H9 (cell line): ENCODE measurements at regions not wholly inside any gene's neighbourhood (a gene's known extent, or its start where the extent isn't known, plus 50 kb on each side); places are given as distances from the start of the nearest gene placed in this dataset.

Experiments
- DNase-seq: peaks from one replicate; pipeline ENCODE4 v3.0.0-alpha.2; 2017
- H2AFZ ChIP-seq: one replicate; pipeline ENCODE4 v1.6.1; 2013; ENCODE audit warnings: mild to moderate bottlenecking, low read length, control low read depth, moderate library complexity
- H2AK5ac ChIP-seq: 2 replicates; pipeline ENCODE4 v1.6.1; 2013; ENCODE audit warnings: low read length, control low read depth, mixed read lengths; ENCODE audit not compliant: insufficient read length
- H2BK120ac ChIP-seq: one replicate; pipeline ENCODE4 v1.6.1; 2013; ENCODE audit warnings: low read depth, mild to moderate bottlenecking, low read length, control low read depth, inconsistent platforms; ENCODE audit not compliant: poor library complexity, severe bottlenecking
- H2BK12ac ChIP-seq: 2 replicates; pipeline ENCODE4 v1.6.1; 2013; ENCODE audit warnings: low read length, control low read depth, mixed read lengths, low read depth; ENCODE audit not compliant: insufficient read length
- H2BK15ac ChIP-seq: 2 replicates; pipeline ENCODE4 v1.6.1; 2013; ENCODE audit warnings: low read depth, low read length, control low read depth
- H2BK20ac ChIP-seq: one replicate; pipeline ENCODE4 v1.6.1; 2013; ENCODE audit warnings: low read depth, mild to moderate bottlenecking, low read length, control low read depth, inconsistent platforms; ENCODE audit not compliant: poor library complexity, severe bottlenecking
- H2BK5ac ChIP-seq: 2 replicates; pipeline ENCODE4 v1.6.1; 2013; ENCODE audit warnings: low read length, control low read depth, mixed read lengths; ENCODE audit not compliant: insufficient read length
- H3K14ac ChIP-seq: 2 replicates; pipeline ENCODE4 v1.6.1; 2013; ENCODE audit warnings: low read length, control low read depth; ENCODE audit not compliant: insufficient read depth
- H3K18ac ChIP-seq: 2 replicates; pipeline ENCODE4 v1.6.1; 2013; ENCODE audit warnings: low read depth, mild to moderate bottlenecking, mixed read lengths, low read length, control low read depth; ENCODE audit not compliant: insufficient read length
- H3K23ac ChIP-seq: 2 replicates; pipeline ENCODE4 v1.6.1; 2013; ENCODE audit warnings: low read length, control low read depth, mixed read lengths, low read depth; ENCODE audit not compliant: insufficient read length
- H3K23me2 ChIP-seq: 2 replicates; pipeline ENCODE4 v1.6.1; 2013; ENCODE audit warnings: low read depth, mild to moderate bottlenecking, mixed read lengths, low read length, control low read depth; ENCODE audit not compliant: insufficient read length, poor library complexity, severe bottlenecking
- H3K27ac ChIP-seq: 2 replicates; pipeline ENCODE4 v1.5.1; 2013; ENCODE audit warnings: low read length, control low read depth, mixed read lengths, low read depth; ENCODE audit not compliant: insufficient read length
- H3K27me3 ChIP-seq: 2 replicates; pipeline ENCODE4 v1.6.1; 2013; ENCODE audit warnings: low read length, control low read depth, inconsistent platforms; ENCODE audit not compliant: insufficient read depth
- H3K4ac ChIP-seq: 2 replicates; pipeline ENCODE4 v1.6.1; 2013; ENCODE audit warnings: low read depth, mild to moderate bottlenecking, control low read depth, inconsistent platforms, low read length, moderate library complexity
- H3K4me1 ChIP-seq: 2 replicates; pipeline ENCODE4 v1.6.1; 2013; ENCODE audit warnings: low read length, control low read depth, inconsistent platforms; ENCODE audit not compliant: insufficient read depth
- H3K4me2 ChIP-seq: 2 replicates; pipeline ENCODE4 v1.6.1; 2013; ENCODE audit warnings: low read length, control low read depth, mixed read lengths; ENCODE audit not compliant: insufficient read length, insufficient read depth
- H3K56ac ChIP-seq: 2 replicates; pipeline ENCODE4 v1.6.1; 2013; ENCODE audit warnings: low read depth, mild to moderate bottlenecking, mixed read lengths, low read length, control low read depth; ENCODE audit not compliant: insufficient read length
- H3K79me1 ChIP-seq: 2 replicates; pipeline ENCODE4 v1.6.1; 2013; ENCODE audit warnings: low read depth, mild to moderate bottlenecking, moderate library complexity, low read length, control low read depth, inconsistent platforms; ENCODE audit not compliant: insufficient read depth, poor library complexity, severe bottlenecking
- H3K79me2 ChIP-seq: 2 replicates; pipeline ENCODE4 v1.6.1; 2013; ENCODE audit warnings: low read length, control low read depth, inconsistent platforms; ENCODE audit not compliant: insufficient read depth
- H3K9ac ChIP-seq: 2 replicates; pipeline ENCODE4 v1.6.1; 2013; ENCODE audit warnings: low read length, control low read depth, mixed read lengths; ENCODE audit not compliant: insufficient read length; ENCODE audit errors: extremely low read depth
- H3K9me3 ChIP-seq: one replicate; pipeline ENCODE4 v1.6.1; 2013; ENCODE audit warnings: low read depth, low read length, inconsistent platforms; ENCODE audit not compliant: control insufficient read depth
- H3T11ph ChIP-seq: one replicate; pipeline ENCODE4 v1.6.1; 2013; ENCODE audit warnings: mild to moderate bottlenecking, low read length, control low read depth, inconsistent platforms
- H4K20me1 ChIP-seq: one replicate; pipeline ENCODE4 v1.6.1; 2013; ENCODE audit not compliant: control insufficient read depth, insufficient read length, insufficient read depth
- H4K5ac ChIP-seq: 2 replicates; pipeline ENCODE4 v1.6.1; 2013; ENCODE audit warnings: low read depth, mild to moderate bottlenecking, mixed read lengths, low read length, control low read depth; ENCODE audit not compliant: insufficient read length
- H4K8ac ChIP-seq: replicated peaks from 2 replicates; pipeline ENCODE4 v1.6.1; 2013; ENCODE audit warnings: low read length, control low read depth, mixed read lengths, low read depth; ENCODE audit not compliant: insufficient read length
- H4K91ac ChIP-seq: 2 replicates; pipeline ENCODE4 v1.6.1; 2013; ENCODE audit warnings: low read depth, mild to moderate bottlenecking, moderate library complexity, mixed read lengths, low read length, control low read depth; ENCODE audit not compliant: insufficient read length
- H3K27ac Mint-ChIP-seq, 3 experiments: 2 replicates in 2 of 3; 3 replicates in 1 of 3; pipeline ENCODE4 v1.8.0; 2020 to 2021; ENCODE audit warnings: mixed read lengths in 3 of 3, mild to moderate bottlenecking in 1 of 3, moderate library complexity in 1 of 3
- H3K27me3 Mint-ChIP-seq: 2 replicates; pipeline ENCODE4 v1.8.0; 2021; ENCODE audit warnings: low read depth, mild to moderate bottlenecking, moderate library complexity, mixed read lengths
- H3K36me3 Mint-ChIP-seq, 3 experiments: 2 replicates in 2 of 3; 3 replicates in 1 of 3; pipeline ENCODE4 v1.8.0; 2020 to 2021; ENCODE audit warnings: low read depth in 3 of 3, mixed read lengths in 3 of 3; ENCODE audit not compliant: insufficient read depth in 1 of 3
- H3K4me1 Mint-ChIP-seq, 2 experiments: 2 replicates each; pipeline ENCODE4 v1.8.0; 2020; ENCODE audit warnings: mixed read lengths in 2 of 2
- H3K4me3 Mint-ChIP-seq, 2 experiments: 2 replicates in 1 of 2; 3 replicates in 1 of 2; pipeline ENCODE4 v1.8.0; 2020 to 2021; ENCODE audit warnings: mild to moderate bottlenecking in 2 of 2, mixed read lengths in 2 of 2, moderate library complexity in 1 of 2
- H3K9me3 Mint-ChIP-seq, 2 experiments: 2 replicates in 1 of 2; 3 replicates in 1 of 2; pipeline ENCODE4 v1.8.0; 2020; ENCODE audit warnings: mild to moderate bottlenecking in 2 of 2, mixed read lengths in 2 of 2, moderate library complexity in 1 of 2
- CTCF ChIP-seq: fragments of 200-600 bp; sonication (generic); conservative IDR thresholded peaks from 3 replicates; pipeline ENCODE4 v1.8.0; 2021; ENCODE audit warnings: antibody characterized with exemption, mild to moderate bottlenecking

GRCh38 chr4:130127297-130127696 lies 1031.3 kb downstream of the C4orf33 start:
- Histone ChIP-seq H3K4ac (no peak overlapping the region), H3K4me2 (no peak overlapping the region), H3K27ac (no peak overlapping the region), H3K14ac (no peak overlapping the region), H3T11ph (no peak overlapping the region), H3K23me2 (no peaks in the 10 kb centered on the region), H4K8ac (no peak overlapping the region), H2BK12ac (no peak overlapping the region), H4K20me1 (no peaks in the 10 kb centered on the region), H3K27me3 (no peaks in the 10 kb centered on the region), H2BK20ac (no peak overlapping the region), H3K9ac (no peak overlapping the region), H3K56ac (no peak overlapping the region), H2AFZ (no peak overlapping the region), H3K79me1 (no peaks in the 10 kb centered on the region), H3K4me1 (no peaks in the 10 kb centered on the region), H3K9me3 (no peaks in the 10 kb centered on the region), H4K91ac (no peak overlapping the region), H3K23ac (no peak overlapping the region), H3K79me2 (no peaks in the 10 kb centered on the region), H2BK120ac (no peak overlapping the region), H4K5ac (no peak overlapping the region), H2BK5ac (no peak overlapping the region), H3K18ac (no peak overlapping the region), H2AK5ac (no peak overlapping the region), H2BK15ac (no peak overlapping the region)
- Mint-ChIP-seq H3K36me3 (peaks cover 11 to 33% (median 17%) of the 10 kb centered on the region in 3 experiments), H3K27ac (no peak overlapping the region), H3K4me3 (no peak overlapping the region), H3K9me3 (peaks cover 10 to 22% of the 10 kb centered on the region in 2 experiments; a peak in 4 of 5 replicates), H3K27me3 (no peaks in the 10 kb centered on the region; the same call in 1 of the 2 replicates), H3K4me1 (peaks cover 0 to 5% of the 10 kb centered on the region in 2 experiments; a peak in 2 of 4 replicates)
- DNase-seq: no peak
- TF ChIP-seq CTCF: no peak
